PC-3 (cell line): ENCODE measurements at regions not wholly inside any gene's neighbourhood (a gene's known extent, or its start where the extent isn't known, plus 50 kb on each side); places are given as distances from the start of the nearest gene placed in this dataset.
A peak's percentile ranks its signal among the peaks of the same experiment; 100 is the strongest.

Source experiments
- ATAC-seq: fragments of 200-7000 bp; cut with Tn5 transposase; 2 replicates; pipeline ENCODE4 v1.9.1; 2020; ENCODE audit warnings: mild to moderate bottlenecking, moderate library complexity
- BruUV-seq: library from RNA; stranded (reverse); fragments of 400-500 nt; replicated peaks from 2 replicates; lab custom pipeline; 2021; lab: Mats Ljungman, UMichigan
- CTCF ChIA-PET: fragments of 300-600 bp; sonication (Branson Sonifier 250); formaldehyde crosslinking; loops from one replicate; lab custom pipeline; 2022; ENCODE audit warnings: antibody characterized with exemption; lab: Charles Lee
- POLR2A ChIA-PET: fragments of 300-600 bp; sonication (Branson Sonifier 250); formaldehyde crosslinking; loops from one replicate; lab custom pipeline; 2022; ENCODE audit warnings: antibody characterized with exemption; ENCODE audit not compliant: unreplicated experiment; lab: Charles Lee
- DNase-seq: peaks from one replicate; pipeline ENCODE4 v3.0.0-alpha.2; 2015
- H2AFZ ChIP-seq: fragments of 300-600 bp; sonication (generic); 2 replicates; pipeline ENCODE4 v1.6.0; 2016; ENCODE audit warnings: antibody characterized with exemption, low read length
- H3F3A ChIP-seq: fragments of 300-600 bp; sonication (generic); one replicate; pipeline ENCODE4 v1.6.0; 2017; ENCODE audit warnings: antibody characterized with exemption, low read length, control low read depth, mild to moderate bottlenecking; ENCODE audit not compliant: unreplicated experiment
- H3K27ac ChIP-seq: fragments of 300-600 bp; sonication (generic); 2 replicates; pipeline ENCODE4 v1.5.1; 2016; ENCODE audit warnings: mild to moderate bottlenecking, low read length
- H3K27me3 ChIP-seq: fragments of 300-600 bp; sonication (generic); 2 replicates; pipeline ENCODE4 v1.6.1; 2016; ENCODE audit warnings: low read length, mixed read lengths
- H3K36me3 ChIP-seq: fragments of 300-600 bp; sonication (generic); 2 replicates; pipeline ENCODE4 v1.6.1; 2016; ENCODE audit warnings: low read depth, mixed run types, low read length, mixed read lengths
- H3K4me1 ChIP-seq: fragments of 300-600 bp; sonication (generic); 2 replicates; pipeline ENCODE4 v1.5.1; 2016; ENCODE audit warnings: low read length; ENCODE audit not compliant: insufficient read depth
- H3K4me2 ChIP-seq: fragments of 300-600 bp; sonication (generic); 2 replicates; pipeline ENCODE4 v1.6.0; 2016; ENCODE audit warnings: low read length
- H3K4me3 ChIP-seq: fragments of 300-600 bp; sonication (generic); 2 replicates; pipeline ENCODE4 v1.5.1; 2016; ENCODE audit warnings: mild to moderate bottlenecking, low read length, mixed read lengths
- H3K79me2 ChIP-seq: fragments of 300-600 bp; sonication (generic); 2 replicates; pipeline ENCODE4 v1.6.1; 2017; ENCODE audit warnings: low read length, mixed read lengths
- H3K9ac ChIP-seq: fragments of 300-600 bp; sonication (generic); 2 replicates; pipeline ENCODE4 v1.6.0; 2016; ENCODE audit warnings: mild to moderate bottlenecking, low read length
- H3K9me2 ChIP-seq: fragments of 300-600 bp; sonication (generic); replicated peaks from 2 replicates; pipeline ENCODE4 v1.6.1; 2016; ENCODE audit warnings: mixed run types, low read length, mixed read lengths
- H3K9me3 ChIP-seq: fragments of 300-600 bp; sonication (generic); 2 replicates; pipeline ENCODE4 v1.6.1; 2016; ENCODE audit warnings: low read length, mixed read lengths
- H4K20me1 ChIP-seq: fragments of 300-600 bp; sonication (generic); 2 replicates; pipeline ENCODE4 v1.6.1; 2016; ENCODE audit warnings: low read length, mixed read lengths
- CTCF ChIP-seq: fragments of 300-600 bp; sonication (generic); conservative IDR thresholded peaks from 2 replicates; pipeline ENCODE4 v1.5.1; 2017; ENCODE audit warnings: antibody characterized with exemption, low read depth, mild to moderate bottlenecking, low read length
- EZH2 ChIP-seq: fragments of 300-600 bp; sonication (generic); IDR thresholded peaks from one replicate; pipeline ENCODE4 v1.6.1; 2017; ENCODE audit warnings: antibody characterized with exemption, mild to moderate bottlenecking, low read length; ENCODE audit not compliant: unreplicated experiment
- EZH2phosphoT487 ChIP-seq: fragments of 300-600 bp; sonication (generic); IDR thresholded peaks from 2 replicates; pipeline ENCODE4 v1.6.1; 2018; ENCODE audit warnings: mild to moderate bottlenecking, antibody characterized with exemption, low read length, borderline replicate concordance
- intact Hi-C: fragments of 100-400 bp; cut with micrococcal nuclease; formaldehyde crosslinking; loops from 2 replicates; pipeline ENCODE4 v1.9.0; 2023

DNA sequence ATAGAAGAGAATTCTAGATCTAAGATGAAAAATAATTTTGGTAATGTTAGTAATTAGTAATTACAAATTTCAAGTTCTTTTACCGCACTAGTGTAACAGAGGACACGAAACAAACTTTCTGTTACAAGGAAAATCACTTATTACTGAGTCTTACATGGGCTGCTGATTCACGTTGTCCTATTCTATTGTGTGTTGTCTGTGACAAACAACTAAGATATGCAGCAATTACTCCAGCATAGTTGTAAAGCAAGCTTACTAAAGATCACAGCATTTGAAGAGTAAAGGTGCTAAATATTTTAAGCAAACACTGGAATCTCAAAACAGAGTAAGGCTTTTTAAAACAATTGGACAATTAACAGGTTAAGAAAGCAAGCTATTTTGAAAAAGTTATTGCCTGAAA is 502.3 kb downstream of the KCNT2 start:
- Histone ChIP-seq H3K4me3 (no peak overlapping the region), H3K4me2 (no peak overlapping the region), H3K9me2 (no peaks in the 10 kb centered on the region), H3K9me3 (no peaks in the 10 kb centered on the region), H3K9ac (no peak overlapping the region), H4K20me1 (no peaks in the 10 kb centered on the region), H3K79me2 (no peaks in the 10 kb centered on the region), H3K36me3 (no peaks in the 10 kb centered on the region), H2AFZ (no peak overlapping the region), H3F3A (no peaks in the 10 kb centered on the region), H3K4me1 (no peaks in the 10 kb centered on the region), H3K27ac (no peak overlapping the region), H3K27me3 (no peaks in the 10 kb centered on the region)
- DNase-seq (peak; percentile 5), ATAC-seq (no peak)
- TF ChIP-seq CTCF (no peak), EZH2 (no peak), EZH2phosphoT487 (no peak)
- intact Hi-C loops = no loop called here
- BruUV-seq = no TSS peak
- ChIA-PET CTCF (no interaction called here), POLR2A (no interaction called here)

GRCh38 chr1:196102826-196103225 is 505.4 kb downstream of the KCNT2 start:
- TF ChIP-seq EZH2 = no peak
- TF ChIP-seq EZH2phosphoT487 = no peak
- TF ChIP-seq CTCF = no peak
- no peaks in the 10 kb centered on the region for H3K36me3 ChIP-seq

GRCh38 chr1:196098000-196098399 is 510.2 kb downstream of the KCNT2 start:
- BruUV-seq = no TSS peak
- Histone ChIP-seq H3K27me3 (no peaks in the 10 kb centered on the region), H3K9me3 (no peaks in the 10 kb centered on the region), H2AFZ (no peak overlapping the region), H3K9ac (no peak overlapping the region), H4K20me1 (no peaks in the 10 kb centered on the region), H3K4me1 (no peaks in the 10 kb centered on the region), H3K36me3 (no peaks in the 10 kb centered on the region), H3F3A (no peaks in the 10 kb centered on the region), H3K27ac (no peak overlapping the region), H3K79me2 (no peaks in the 10 kb centered on the region), H3K9me2 (no peaks in the 10 kb centered on the region), H3K4me3 (no peak overlapping the region), H3K4me2 (no peak overlapping the region)
- ATAC-seq (no peak), DNase-seq (no peak)
- ChIA-PET CTCF (no interaction called here), POLR2A (no interaction called here)
- TF ChIP-seq CTCF = no peak
- TF ChIP-seq EZH2 = no peak
- TF ChIP-seq EZH2phosphoT487 = no peak
- intact Hi-C loops = no loop called here

More at GRCh38 chr1:196102826-196103225, 505.4 kb downstream of the KCNT2 start:
- no peak overlapping the region for H3K4me3 ChIP-seq
- no peak overlapping the region for H3K4me2 ChIP-seq
- H3K27me3 ChIP-seq = no peaks in the 10 kb centered on the region
- no peaks in the 10 kb centered on the region for H4K20me1 ChIP-seq
- H2AFZ ChIP-seq = no peak overlapping the region
- no peaks in the 10 kb centered on the region for H3F3A ChIP-seq
- ChIA-PET CTCF (no interaction called here), POLR2A (no interaction called here)
- intact Hi-C loops = no loop called here
- ATAC-seq (no peak), DNase-seq (no peak)
- H3K27ac ChIP-seq = no peak overlapping the region
- H3K79me2 ChIP-seq = no peaks in the 10 kb centered on the region
- BruUV-seq = no TSS peak
- H3K9me3 ChIP-seq = no peaks in the 10 kb centered on the region
- H3K4me1 ChIP-seq = no peaks in the 10 kb centered on the region
- H3K9ac ChIP-seq = no peak overlapping the region
- H3K9me2 ChIP-seq = no peaks in the 10 kb centered on the region
